ENCODE measurements at regions not wholly inside any gene's neighbourhood (a gene's known extent, or its start where the extent isn't known, plus 50 kb on each side); places are given as distances from the start of the nearest gene placed in this dataset.

GRCh38 chr3:62956411-62956810, 81.2 kb upstream of the CADPS start:
- no peak for DNase-seq
- no peak overlapping the region for H3K4me3 Mint-ChIP-seq
- no peaks in the 10 kb centered on the region for H3K4me1 Mint-ChIP-seq
- no peaks in the 10 kb centered on the region for H3K9me3 Mint-ChIP-seq
- H3K27ac Mint-ChIP-seq = no peak overlapping the region
- H3K27me3 Mint-ChIP-seq = no peaks in the 10 kb centered on the region
- no peak for ATAC-seq

GRCh38 chr3:62961874-62962556, 86.8 kb upstream of the CADPS start:
- H3K4me1 Mint-ChIP-seq = no peaks in the 10 kb centered on the region
- H3K27ac Mint-ChIP-seq = no peak overlapping the region
- H3K9me3 Mint-ChIP-seq = peaks cover 0 to 5% of the 10 kb centered on the region in 2 donors
- no peaks in the 10 kb centered on the region for H3K27me3 Mint-ChIP-seq
- ATAC-seq (no peak), DNase-seq (no peak)
- no peak overlapping the region for H3K4me3 Mint-ChIP-seq

- Mint-ChIP-seq H3K27me3 (no peaks in the 10 kb centered on the region), H3K4me1 (no peaks in the 10 kb centered on the region)
These were observed 87.5 kb upstream of the CADPS start for GRCh38 chr3:62962714-62963113.

GRCh38 chr3:62965311-62965710, 90.1 kb upstream of the CADPS start:
- Mint-ChIP-seq H3K27ac (no peak overlapping the region), H3K4me1 (no peaks in the 10 kb centered on the region), H3K4me3 (no peak overlapping the region), H3K9me3 (peaks cover 0 to 5% of the 10 kb centered on the region in 2 donors), H3K27me3 (no peaks in the 10 kb centered on the region)
- no peak for ATAC-seq
- DNase-seq = no peak

More at GRCh38 chr3:62962714-62963113, 87.5 kb upstream of the CADPS start:
- no peak overlapping the region for H3K4me3 Mint-ChIP-seq
- H3K9me3 Mint-ChIP-seq = peaks cover 0 to 5% of the 10 kb centered on the region in 2 donors
- DNase-seq (no peak), ATAC-seq (no peak)
- no peak overlapping the region for H3K27ac Mint-ChIP-seq

- H3K27me3 Mint-ChIP-seq = no peaks in the 10 kb centered on the region
- H3K4me1 Mint-ChIP-seq = no peaks in the 10 kb centered on the region
- no peak overlapping the region for H3K4me3 Mint-ChIP-seq
- no peak for DNase-seq
- H3K9me3 Mint-ChIP-seq = peaks cover 0 to 5% of the 10 kb centered on the region in 2 donors
- H3K27ac Mint-ChIP-seq = no peak overlapping the region
- no peak for ATAC-seq
These were observed 92.9 kb upstream of the CADPS start for GRCh38 chr3:62968128-62968527.

GRCh38 chr3:62970648-62971047, 95.4 kb upstream of the CADPS start:
- ATAC-seq (no peak), DNase-seq (no peak)
- Mint-ChIP-seq H3K4me3 (no peak overlapping the region), H3K4me1 (no peaks in the 10 kb centered on the region), H3K27ac (no peak overlapping the region), H3K9me3 (peaks cover 0 to 5% of the 10 kb centered on the region in 2 donors), H3K27me3 (no peaks in the 10 kb centered on the region)

GRCh38 chr3:62975566-62975965, 100.3 kb upstream of the CADPS start:
- Mint-ChIP-seq H3K4me1 (no peaks in the 10 kb centered on the region), H3K4me3 (no peak overlapping the region), H3K9me3 (no peaks in the 10 kb centered on the region), H3K27ac (no peak overlapping the region), H3K27me3 (no peaks in the 10 kb centered on the region)
- ATAC-seq (no peak), DNase-seq (no peak)

GRCh38 chr3:62981962-62982361, 106.7 kb upstream of the CADPS start:
- Mint-ChIP-seq H3K4me3 (no peak overlapping the region), H3K27ac (no peak overlapping the region), H3K4me1 (no peaks in the 10 kb centered on the region), H3K27me3 (peaks cover 8% of the 10 kb centered on the region), H3K9me3 (peaks cover 5 to 6% of the 10 kb centered on the region in 2 donors)
- no peak for ATAC-seq
- no peak for DNase-seq

GRCh38 chr3:62982795-62983455, 107.7 kb upstream of the CADPS start:
- no peak overlapping the region for H3K4me3 Mint-ChIP-seq
- H3K9me3 Mint-ChIP-seq = peaks cover 5 to 10% of the 10 kb centered on the region in 2 donors
- no peak overlapping the region for H3K27ac Mint-ChIP-seq
- no peak for DNase-seq
- no peaks in the 10 kb centered on the region for H3K4me1 Mint-ChIP-seq
- peaks cover 8% of the 10 kb centered on the region for H3K27me3 Mint-ChIP-seq
- ATAC-seq = no peak

GRCh38 chr3:62986061-62986460, 110.8 kb upstream of the CADPS start:
- Mint-ChIP-seq H3K9me3 (peaks cover 9 to 13% of the 10 kb centered on the region in 2 donors), H3K27me3 (peaks cover 8% of the 10 kb centered on the region), H3K4me1 (no peaks in the 10 kb centered on the region), H3K27ac (no peak overlapping the region), H3K4me3 (no peak overlapping the region)
- DNase-seq (no peak), ATAC-seq (no peak)

GRCh38 chr3:62987721-62988120, 112.5 kb upstream of the CADPS start:
- ATAC-seq = no peak

GRCh38 chr3:62990704-62991413, 115.6 kb upstream of the CADPS start:
- Mint-ChIP-seq H3K9me3 (peaks cover 10 to 17% of the 10 kb centered on the region in 2 donors), H3K4me3 (no peak overlapping the region), H3K4me1 (no peaks in the 10 kb centered on the region), H3K27ac (no peak overlapping the region), H3K27me3 (no peaks in the 10 kb centered on the region)
- ATAC-seq = no peak
- DNase-seq = no peak

More at GRCh38 chr3:62987721-62988120, 112.5 kb upstream of the CADPS start:
- Mint-ChIP-seq H3K9me3 (peaks cover 10 to 11% of the 10 kb centered on the region in 2 donors), H3K4me3 (no peak overlapping the region), H3K27ac (no peak overlapping the region), H3K4me1 (no peaks in the 10 kb centered on the region), H3K27me3 (peaks cover 4% of the 10 kb centered on the region)
- no peak for DNase-seq

GRCh38 chr3:62992520-62992919, 117.3 kb upstream of the CADPS start:
- Mint-ChIP-seq H3K27ac (no peak overlapping the region), H3K4me3 (no peak overlapping the region), H3K9me3 (peaks cover 10 to 17% of the 10 kb centered on the region in 2 donors), H3K27me3 (no peaks in the 10 kb centered on the region), H3K4me1 (no peaks in the 10 kb centered on the region)
- no peak for DNase-seq
- no peak for ATAC-seq

GRCh38 chr3:62995119-62995518, 119.9 kb upstream of the CADPS start:
- Mint-ChIP-seq H3K4me1 (no peaks in the 10 kb centered on the region), H3K9me3 (peaks cover 6 to 10% of the 10 kb centered on the region in 2 donors), H3K27ac (no peak overlapping the region), H3K4me3 (no peak overlapping the region), H3K27me3 (no peaks in the 10 kb centered on the region)
- no peak for DNase-seq
- ATAC-seq = no peak

- ATAC-seq (no peak), DNase-seq (no peak)
- Mint-ChIP-seq H3K27ac (no peak overlapping the region), H3K4me1 (no peaks in the 10 kb centered on the region), H3K4me3 (no peak overlapping the region), H3K27me3 (no peaks in the 10 kb centered on the region), H3K9me3 (peaks cover 6 to 10% of the 10 kb centered on the region in 2 donors)
These were observed 120.3 kb upstream of the CADPS start for GRCh38 chr3:62995530-62995929.

- H3K4me3 Mint-ChIP-seq = no peak overlapping the region
- DNase-seq (no peak), ATAC-seq (no peak)
- no peaks in the 10 kb centered on the region for H3K27me3 Mint-ChIP-seq
- no peaks in the 10 kb centered on the region for H3K4me1 Mint-ChIP-seq
- H3K9me3 Mint-ChIP-seq = peaks cover 0 to 10% of the 10 kb centered on the region in 2 donors
- H3K27ac Mint-ChIP-seq = no peak overlapping the region
These were observed 122.2 kb upstream of the CADPS start for GRCh38 chr3:62997369-62997768.

All from stimulated activated naive CD8-positive, alpha-beta T cell treated with anti-CD3 and anti-CD28 coated beads, Interleukin-15, amount 100 ng/mL, for 72 hours (primary cell).